IMR-90 (cell line): ENCODE measurements at regions not wholly inside any gene's neighbourhood (a gene's known extent, or its start where the extent isn't known, plus 50 kb on each side); places are given as distances from the start of the nearest gene placed in this dataset.

Experiments used
- ATAC-seq: fragments of 200-7000 bp; cut with Tn5 transposase; 2 replicates; pipeline ENCODE4 v1.9.1; 2020; ENCODE audit warnings: low read depth, mild to moderate bottlenecking, moderate library complexity
- BruUV-seq: library from RNA; stranded (reverse); fragments of 400-500 nt; replicated peaks from 2 replicates; lab custom pipeline; 2021; lab: Mats Ljungman, UMichigan
- CTCF ChIA-PET: fragments of 300-600 bp; formaldehyde crosslinking; extraction: SDS; loops from one replicate; lab custom pipeline; 2021; ENCODE audit warnings: antibody characterized with exemption; lab: Yijun Ruan, JAX
- POLR2A ChIA-PET: fragments of 300-600 bp; sonication (Branson Sonifier 250); formaldehyde crosslinking; loops from one replicate; lab custom pipeline; 2022; ENCODE audit warnings: antibody characterized with exemption; ENCODE audit not compliant: unreplicated experiment; lab: Charles Lee
- DNase-seq: peaks from one replicate; pipeline ENCODE4 v3.0.0; 2013
- H2AFZ ChIP-seq: replicated peaks from 2 replicates; pipeline ENCODE3; 2013; ENCODE audit warnings: low read length, mild to moderate bottlenecking; ENCODE audit not compliant: poor library complexity
- H2AK5ac ChIP-seq: 2 replicates; pipeline ENCODE4 v1.6.1; 2013; ENCODE audit warnings: low read depth, low read length, inconsistent platforms
- H2AK9ac ChIP-seq: replicated peaks from 2 replicates; pipeline ENCODE3; 2013; ENCODE audit warnings: mild to moderate bottlenecking, low read depth, low read length, moderate library complexity; ENCODE audit not compliant: poor library complexity
- H2BK120ac ChIP-seq: 2 replicates; pipeline ENCODE4 v1.6.1; 2013; ENCODE audit warnings: low read depth, low read length, inconsistent platforms
- H2BK15ac ChIP-seq: 3 replicates; pipeline ENCODE4 v1.6.1; 2013; ENCODE audit warnings: low read depth, low read length, inconsistent platforms
- H2BK20ac ChIP-seq: 2 replicates; pipeline ENCODE4 v1.6.1; 2013; ENCODE audit warnings: low read depth, mild to moderate bottlenecking, inconsistent platforms, low read length, moderate library complexity
- H2BK5ac ChIP-seq: 2 replicates; pipeline ENCODE4 v1.6.1; 2013; ENCODE audit warnings: mild to moderate bottlenecking, low read depth, low read length, inconsistent platforms; ENCODE audit not compliant: poor library complexity, severe bottlenecking
- H3K14ac ChIP-seq: replicated peaks from 2 replicates; pipeline ENCODE4 v1.6.1; 2013; ENCODE audit warnings: low read depth, low read length, inconsistent platforms
- H3K18ac ChIP-seq: 2 replicates; pipeline ENCODE4 v1.6.1; 2013; ENCODE audit warnings: low read depth, low read length, control low read depth
- H3K23ac ChIP-seq: 2 replicates; pipeline ENCODE4 v1.6.1; 2013; ENCODE audit warnings: low read depth, low read length, inconsistent platforms
- H3K27ac ChIP-seq: 2 replicates; pipeline ENCODE4 v1.5.1; 2013; ENCODE audit warnings: mild to moderate bottlenecking, control low read depth, low read length; ENCODE audit not compliant: insufficient read depth
- H3K27me3 ChIP-seq: 2 replicates; pipeline ENCODE4 v1.6.1; 2013; ENCODE audit warnings: low read length; ENCODE audit not compliant: control insufficient read depth, insufficient read depth
- H3K36me3 ChIP-seq: 2 replicates; pipeline ENCODE4 v1.6.1; 2013; ENCODE audit warnings: low read length, mixed read lengths; ENCODE audit not compliant: control insufficient read depth, insufficient read depth
- H3K4ac ChIP-seq: 2 replicates; pipeline ENCODE4 v1.6.1; 2013; ENCODE audit warnings: low read depth, low read length, inconsistent platforms
- H3K4me1 ChIP-seq: 2 replicates; pipeline ENCODE4 v1.6.1; 2013; ENCODE audit warnings: low read length, mixed read lengths; ENCODE audit not compliant: control insufficient read depth, insufficient read depth
- H3K4me2 ChIP-seq: 2 replicates; pipeline ENCODE4 v1.6.1; 2013; ENCODE audit warnings: low read depth, mild to moderate bottlenecking, control low read depth, low read length, moderate library complexity
- H3K4me3 ChIP-seq: 2 replicates; pipeline ENCODE4 v1.5.1; 2013; ENCODE audit warnings: low read depth, mild to moderate bottlenecking, control low read depth, low read length, moderate library complexity; ENCODE audit not compliant: insufficient read depth
- H3K56ac ChIP-seq: 2 replicates; pipeline ENCODE4 v1.6.1; 2013; ENCODE audit warnings: low read length, inconsistent platforms; ENCODE audit not compliant: insufficient read depth; ENCODE audit errors: extremely low read depth
- H3K79me1 ChIP-seq, 2 experiments: 2 replicates each; pipeline ENCODE4 v1.6.1; 2013; ENCODE audit warnings: low read length in 2 of 2, inconsistent platforms in 1 of 2, low read depth in 1 of 2
- H3K9ac ChIP-seq: 2 replicates; pipeline ENCODE4 v1.6.1; 2013; ENCODE audit warnings: low read depth, low read length, control low read depth
- H3K9me1 ChIP-seq: 2 replicates; pipeline ENCODE4 v1.6.1; 2013; ENCODE audit warnings: low read length, inconsistent platforms; ENCODE audit not compliant: insufficient read depth
- H3K9me3 ChIP-seq: 2 replicates; pipeline ENCODE4 v1.6.1; 2013; ENCODE audit warnings: low read length; ENCODE audit not compliant: control insufficient read depth, insufficient read depth
- H4K20me1 ChIP-seq: 2 replicates; pipeline ENCODE4 v1.6.1; 2013; ENCODE audit warnings: low read length, inconsistent platforms; ENCODE audit not compliant: insufficient read depth
- H4K5ac ChIP-seq: 2 replicates; pipeline ENCODE4 v1.6.1; 2013; ENCODE audit warnings: mild to moderate bottlenecking, low read depth, low read length, control low read depth
- H4K8ac ChIP-seq, 2 experiments: 2 replicates each; pipeline ENCODE4 v1.6.1; 2013; ENCODE audit warnings: low read depth in 2 of 2, low read length in 2 of 2, control low read depth in 1 of 2, inconsistent platforms in 1 of 2
- H4K91ac ChIP-seq: 2 replicates; pipeline ENCODE4 v1.6.1; 2013; ENCODE audit warnings: low read depth, low read length, inconsistent platforms; ENCODE audit not compliant: insufficient read depth
- MAFK ChIP-seq: IDR thresholded peaks from 2 replicates; pipeline ENCODE4 v1.6.1; 2012; ENCODE audit warnings: low read depth, low read length, improper control_type of control experiment
- MAZ ChIP-seq: IDR thresholded peaks from 2 replicates; pipeline ENCODE4 v1.6.1; 2012; ENCODE audit warnings: low read depth, mild to moderate bottlenecking, low read length, improper control_type of control experiment, moderate library complexity, borderline replicate concordance
- MXI1 ChIP-seq: IDR thresholded peaks from 2 replicates; pipeline ENCODE4 v1.6.1; 2012; ENCODE audit warnings: low read depth, mild to moderate bottlenecking, low read length, moderate library complexity, borderline replicate concordance
- NFE2L2 ChIP-seq: fragments of 150-350 bp; IDR thresholded peaks from 2 replicates; pipeline ENCODE4 v1.6.1; 2016; ENCODE audit warnings: low read depth, mild to moderate bottlenecking, low read length
- POLR2A ChIP-seq: IDR thresholded peaks from 2 replicates; pipeline ENCODE4 v1.6.1; 2012; ENCODE audit warnings: mild to moderate bottlenecking, low read depth, low read length
- RAD21 ChIP-seq: IDR thresholded peaks from 2 replicates; pipeline ENCODE4 v1.6.1; 2012; ENCODE audit warnings: low read length, improper control_type of control experiment
- RCOR1 ChIP-seq: IDR thresholded peaks from 2 replicates; pipeline ENCODE4 v1.6.1; 2012; ENCODE audit warnings: mild to moderate bottlenecking, low read length, improper control_type of control experiment; ENCODE audit not compliant: insufficient replicate concordance
- SMC3 ChIP-seq: fragments of 150-350 bp; IDR thresholded peaks from 2 replicates; pipeline ENCODE4 v1.6.1; 2016; ENCODE audit warnings: low read depth, mild to moderate bottlenecking, antibody characterized with exemption, low read length, moderate library complexity
- WGBS, 2 experiments: methylation state at CpG; one replicate each; pipeline versions ENCODE4 v1.1.5 to v1.1.7; 2013; ENCODE audit warnings: missing lambda C conversion rate in 2 of 2; ENCODE audit not compliant: insufficient read length in 1 of 2; ENCODE audit errors: extremely low coverage in 2 of 2; 5-methylcytosine and 5-hydroxymethylcytosine counted together
- dilution Hi-C: fragments of 300-500 bp; cut with HindIII; formaldehyde crosslinking; loops from one replicate; pipeline ENCODE4 v1.14.3; 2018; ENCODE audit warnings: low sequenced_read_pairs; ENCODE audit not compliant: unreplicated experiment
- in situ Hi-C: fragments of 300-500 bp; cut with MboI; formaldehyde crosslinking; loops from 3 replicates; pipeline ENCODE4 v1.14.3; 2019; ENCODE audit warnings: low sequenced_read_pairs, inconsistent platforms, mixed read lengths
- intact Hi-C: fragments of 100-400 bp; cut with micrococcal nuclease; formaldehyde crosslinking; loops from 2 replicates; pipeline ENCODE4 v1.10.0; 2022
- TF ChIP-seq, protein P1 (sequence below): fragments of 150-350 bp; IDR thresholded peaks from 2 replicates; pipeline ENCODE4 v1.6.1; 2017; ENCODE audit warnings: mild to moderate bottlenecking, antibody characterized with exemption, low read length, low read depth
- TF ChIP-seq, protein P2 (sequence below): fragments of 150-350 bp; IDR thresholded peaks from 2 replicates; pipeline ENCODE4 v1.6.1; 2016; ENCODE audit warnings: low read depth, mild to moderate bottlenecking, low read length, moderate library complexity, borderline replicate concordance

DNA sequence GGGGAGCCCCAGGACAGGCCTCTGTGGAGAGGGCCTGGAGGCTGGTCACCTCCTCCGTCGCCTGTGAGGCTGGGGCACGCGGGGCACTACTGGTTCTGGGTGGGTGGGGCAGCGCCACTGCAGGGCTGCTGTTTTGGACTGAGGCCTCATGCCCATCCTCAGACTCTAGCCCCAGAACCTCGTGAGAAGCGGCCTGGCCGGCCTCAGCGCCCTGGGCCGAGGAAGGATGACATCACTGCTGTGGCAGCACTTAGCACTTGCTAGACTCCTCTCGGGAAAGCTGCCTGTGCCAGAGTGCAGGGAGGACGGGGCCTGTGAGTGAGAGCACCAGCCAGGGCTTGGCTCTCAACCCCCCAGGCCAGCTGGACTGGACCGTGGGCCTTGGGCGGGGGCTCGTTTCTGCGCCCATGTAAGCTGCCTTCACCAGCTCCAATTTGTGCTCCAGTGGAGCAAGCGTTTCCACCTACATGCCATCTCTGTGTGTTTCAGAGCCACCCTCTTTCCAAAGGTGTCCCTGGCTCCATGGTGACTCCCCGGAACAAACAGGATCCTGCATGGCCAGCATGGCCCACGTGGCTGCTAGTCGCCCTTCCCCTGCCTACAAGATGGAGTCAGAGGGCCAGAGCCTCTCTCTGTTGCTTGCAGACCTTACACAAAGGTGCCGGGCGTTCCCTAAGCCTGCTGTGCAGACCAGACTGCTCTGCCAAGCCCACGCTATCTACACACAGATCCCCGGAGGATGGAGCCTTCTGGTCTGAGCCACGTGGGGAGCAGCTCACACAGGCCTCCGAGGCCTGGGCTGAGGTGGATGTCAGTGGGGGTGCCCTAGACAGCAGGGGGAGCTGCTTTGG is 102.9 kb downstream of the CTTN start (continued):
- TF ChIP-seq, protein P1, sequence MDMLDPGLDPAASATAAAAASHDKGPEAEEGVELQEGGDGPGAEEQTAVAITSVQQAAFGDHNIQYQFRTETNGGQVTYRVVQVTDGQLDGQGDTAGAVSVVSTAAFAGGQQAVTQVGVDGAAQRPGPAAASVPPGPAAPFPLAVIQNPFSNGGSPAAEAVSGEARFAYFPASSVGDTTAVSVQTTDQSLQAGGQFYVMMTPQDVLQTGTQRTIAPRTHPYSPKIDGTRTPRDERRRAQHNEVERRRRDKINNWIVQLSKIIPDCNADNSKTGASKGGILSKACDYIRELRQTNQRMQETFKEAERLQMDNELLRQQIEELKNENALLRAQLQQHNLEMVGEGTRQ: no peak

DNA sequence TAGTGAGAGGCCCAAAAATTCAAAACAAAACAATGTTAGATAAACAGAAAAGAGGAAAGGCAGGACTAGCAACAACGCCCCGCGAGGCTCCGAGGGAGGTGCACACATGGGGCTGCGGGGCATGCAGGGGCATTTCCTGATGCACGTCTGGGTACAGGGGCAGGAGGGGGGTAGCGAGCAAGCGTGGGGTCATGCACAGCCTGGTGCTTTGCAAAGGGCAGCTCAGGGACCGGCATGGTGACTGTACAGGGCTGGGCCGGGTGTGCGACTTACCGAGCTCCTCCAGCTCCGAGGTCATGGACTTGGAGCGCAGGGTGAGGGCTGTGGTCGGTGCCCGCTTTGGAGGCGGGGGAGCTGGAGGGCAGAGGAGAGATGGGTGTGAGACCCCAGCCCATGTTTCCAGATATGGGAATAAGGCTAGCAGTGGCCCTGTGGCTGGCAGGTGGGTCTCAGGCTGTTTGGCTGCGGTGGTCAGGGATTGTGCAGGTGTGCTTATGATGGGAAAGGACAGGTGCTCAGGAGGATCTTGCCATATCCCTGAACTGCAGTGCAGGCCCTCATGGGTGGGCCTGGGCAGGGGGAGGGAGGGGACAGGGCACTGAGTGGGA is 103.7 kb downstream of the CTTN start:
- H3K23ac ChIP-seq: no peak overlapping the region
- TF ChIP-seq MAFK: no peak
- TF ChIP-seq POLR2A: no peak
- TF ChIP-seq NFE2L2: no peak
- TF ChIP-seq, protein P2, sequence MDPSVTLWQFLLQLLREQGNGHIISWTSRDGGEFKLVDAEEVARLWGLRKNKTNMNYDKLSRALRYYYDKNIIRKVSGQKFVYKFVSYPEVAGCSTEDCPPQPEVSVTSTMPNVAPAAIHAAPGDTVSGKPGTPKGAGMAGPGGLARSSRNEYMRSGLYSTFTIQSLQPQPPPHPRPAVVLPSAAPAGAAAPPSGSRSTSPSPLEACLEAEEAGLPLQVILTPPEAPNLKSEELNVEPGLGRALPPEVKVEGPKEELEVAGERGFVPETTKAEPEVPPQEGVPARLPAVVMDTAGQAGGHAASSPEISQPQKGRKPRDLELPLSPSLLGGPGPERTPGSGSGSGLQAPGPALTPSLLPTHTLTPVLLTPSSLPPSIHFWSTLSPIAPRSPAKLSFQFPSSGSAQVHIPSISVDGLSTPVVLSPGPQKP: no peak
- no peak for TF ChIP-seq MAZ
- no peak for TF ChIP-seq RAD21
- TF ChIP-seq RCOR1: no peak
- no peak for TF ChIP-seq MXI1
- TF ChIP-seq SMC3: no peak
- ChIA-PET POLR2A (no interaction called here), CTCF (no interaction called here)
- H3K18ac ChIP-seq: no peak overlapping the region
- no peak overlapping the region for H3K4ac ChIP-seq
- no peaks in the 10 kb centered on the region for H3K4me1 ChIP-seq
- no peaks in the 10 kb centered on the region for H3K9me1 ChIP-seq
- H3K27ac ChIP-seq: no peak overlapping the region
- dilution Hi-C loops (no loop called here), intact Hi-C loops (no loop called here), in situ Hi-C loops (no loop called here)
- no peak overlapping the region for H3K56ac ChIP-seq
- no peak overlapping the region for H2BK20ac ChIP-seq
- H3K36me3 ChIP-seq: no peaks in the 10 kb centered on the region
- H3K4me3 ChIP-seq: no peak overlapping the region
- H4K20me1 ChIP-seq: peaks cover 3% of the 10 kb centered on the region; the same call in 1 of the 2 replicates
- H3K27me3 ChIP-seq: peaks cover 11% of the 10 kb centered on the region; the same call in 1 of the 2 replicates
- no peak overlapping the region for H2AFZ ChIP-seq
- H3K79me1 ChIP-seq: no peaks in the 10 kb centered on the region
- ATAC-seq (no peak), DNase-seq (no peak)
- WGBS, 2 experiments: 86% methylated on average over 11 of the region's 18 CpGs; no CpG with 5 or more reads in 1 of the 2 experiments
- no peaks in the 10 kb centered on the region for H3K9me3 ChIP-seq
- H2BK5ac ChIP-seq: no peak overlapping the region
- H4K5ac ChIP-seq: no peak overlapping the region
- no peak overlapping the region for H2BK120ac ChIP-seq
- H2AK5ac ChIP-seq: no peak overlapping the region
- H4K8ac ChIP-seq: no peak overlapping the region
- H3K14ac ChIP-seq: no peak overlapping the region
- H3K9ac ChIP-seq: no peak overlapping the region
- H2AK9ac ChIP-seq: no peak overlapping the region
- H2BK15ac ChIP-seq: no peak overlapping the region
- no peak overlapping the region for H4K91ac ChIP-seq
- BruUV-seq: no TSS peak
- H3K4me2 ChIP-seq: no peak overlapping the region
